HEK293T (cell line): ENCODE measurements at regions not wholly inside any gene's neighbourhood (a gene's known extent, or its start where the extent isn't known, plus 50 kb on each side); places are given as distances from the start of the nearest gene placed in this dataset.

Source experiments
- CTCF ChIA-PET: fragments of 350-600 bp; formaldehyde crosslinking; extraction: SDS; loops from one replicate; lab custom pipeline; 2021; ENCODE audit warnings: antibody characterized with exemption, inconsistent platforms; lab: Yijun Ruan, JAX
- POLR2A ChIA-PET: fragments of 350-600 bp; formaldehyde crosslinking; extraction: SDS; loops from one replicate; lab custom pipeline; 2020; ENCODE audit warnings: antibody characterized with exemption, inconsistent platforms; lab: Yijun Ruan, JAX
- DNase-seq: peaks from one replicate; pipeline ENCODE4 v3.0.0; 2012; ENCODE audit warnings: mixed read lengths; ENCODE audit errors: extremely low spot score
- ARNT ChIP-seq: fragments of 450-650 bp; IDR thresholded peaks from 2 replicates; pipeline ENCODE4 v1.6.1; 2017; ENCODE audit warnings: mild to moderate bottlenecking
- BHLHE40 ChIP-seq: fragments of 450-650 bp; IDR thresholded peaks from 2 replicates; pipeline ENCODE4 v1.6.1; 2016; ENCODE audit warnings: mild to moderate bottlenecking, moderate library complexity, borderline replicate concordance
- CTBP1 ChIP-seq: fragments of 450-650 bp; IDR thresholded peaks from 2 replicates; pipeline ENCODE4 v1.6.1; 2016; ENCODE audit warnings: borderline replicate concordance
- ELF4 ChIP-seq: fragments of 450-650 bp; IDR thresholded peaks from 2 replicates; pipeline ENCODE4 v1.6.1; 2017; ENCODE audit warnings: antibody characterized with exemption
- FOXA1 ChIP-seq: fragments of 450-650 bp; IDR thresholded peaks from 2 replicates; pipeline ENCODE4 v1.6.1; 2016; ENCODE audit warnings: mild to moderate bottlenecking
- FOXK2 ChIP-seq: fragments of 450-650 bp; IDR thresholded peaks from 2 replicates; pipeline ENCODE4 v1.6.1; 2016; ENCODE audit warnings: mild to moderate bottlenecking
- FOXM1 ChIP-seq: fragments of 450-650 bp; IDR thresholded peaks from 2 replicates; pipeline ENCODE4 v1.6.1; 2017; ENCODE audit warnings: mild to moderate bottlenecking, borderline replicate concordance
- HDGF ChIP-seq: fragments of 450-650 bp; IDR thresholded peaks from 2 replicates; pipeline ENCODE4 v1.6.1; 2017; ENCODE audit warnings: antibody characterized with exemption, borderline replicate concordance
- L3MBTL2 ChIP-seq: fragments of 450-650 bp; conservative IDR thresholded peaks from 2 replicates; pipeline ENCODE4 v1.6.1; 2016; ENCODE audit warnings: mild to moderate bottlenecking
- LEF1 ChIP-seq: fragments of 450-650 bp; IDR thresholded peaks from 2 replicates; pipeline ENCODE4 v1.6.1; 2017; ENCODE audit warnings: mild to moderate bottlenecking, borderline replicate concordance
- NFRKB ChIP-seq: fragments of 450-650 bp; IDR thresholded peaks from 2 replicates; pipeline ENCODE4 v1.6.1; 2016; ENCODE audit warnings: mild to moderate bottlenecking, moderate library complexity
- SP1 ChIP-seq: fragments of 450-650 bp; IDR thresholded peaks from 2 replicates; pipeline ENCODE4 v1.6.1; 2017
- SUZ12 ChIP-seq: fragments of 450-650 bp; IDR thresholded peaks from 2 replicates; pipeline ENCODE4 v1.6.1; 2016; ENCODE audit warnings: mild to moderate bottlenecking
- TARDBP ChIP-seq: fragments of 450-650 bp; IDR thresholded peaks from 2 replicates; pipeline ENCODE4 v1.6.1; 2016
- ZNF384 ChIP-seq: fragments of 450-650 bp; IDR thresholded peaks from 2 replicates; pipeline ENCODE4 v1.6.1; 2016
- TF ChIP-seq, protein P1 (sequence below): fragments of 450-650 bp; IDR thresholded peaks from 2 replicates; pipeline ENCODE4 v1.6.1; 2016

DNA sequence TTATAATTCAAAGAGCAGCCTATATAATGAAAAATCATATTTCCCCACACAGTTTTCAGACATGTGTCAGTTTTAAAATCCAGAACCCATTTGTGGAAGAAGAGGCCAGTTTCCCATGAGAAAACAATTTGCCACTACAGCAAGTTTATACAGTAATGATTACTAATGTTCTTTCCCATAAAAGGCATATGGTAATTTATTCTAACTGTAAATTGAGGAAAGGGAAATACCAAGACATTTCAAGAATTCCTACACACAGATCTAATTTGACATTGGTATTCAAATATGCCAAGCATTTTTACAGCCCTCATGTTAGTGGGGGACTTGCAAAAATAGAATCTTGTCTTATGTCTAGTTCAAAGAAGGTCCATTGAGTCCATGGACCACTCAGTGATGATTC is 1368.6 kb downstream of the FSTL5 start:
- ChIA-PET CTCF (no interaction called here), POLR2A (no interaction called here)
- TF ChIP-seq HDGF, result no peak
- TF ChIP-seq SUZ12, result no peak
- TF ChIP-seq FOXK2, result no peak
- no peak for TF ChIP-seq ARNT
- no peak for TF ChIP-seq BHLHE40
- TF ChIP-seq, protein P1, sequence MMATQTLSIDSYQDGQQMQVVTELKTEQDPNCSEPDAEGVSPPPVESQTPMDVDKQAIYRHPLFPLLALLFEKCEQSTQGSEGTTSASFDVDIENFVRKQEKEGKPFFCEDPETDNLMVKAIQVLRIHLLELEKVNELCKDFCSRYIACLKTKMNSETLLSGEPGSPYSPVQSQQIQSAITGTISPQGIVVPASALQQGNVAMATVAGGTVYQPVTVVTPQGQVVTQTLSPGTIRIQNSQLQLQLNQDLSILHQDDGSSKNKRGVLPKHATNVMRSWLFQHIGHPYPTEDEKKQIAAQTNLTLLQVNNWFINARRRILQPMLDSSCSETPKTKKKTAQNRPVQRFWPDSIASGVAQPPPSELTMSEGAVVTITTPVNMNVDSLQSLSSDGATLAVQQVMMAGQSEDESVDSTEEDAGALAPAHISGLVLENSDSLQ, result no peak
- TF ChIP-seq SP1, result no peak
- no peak for DNase-seq

DNA sequence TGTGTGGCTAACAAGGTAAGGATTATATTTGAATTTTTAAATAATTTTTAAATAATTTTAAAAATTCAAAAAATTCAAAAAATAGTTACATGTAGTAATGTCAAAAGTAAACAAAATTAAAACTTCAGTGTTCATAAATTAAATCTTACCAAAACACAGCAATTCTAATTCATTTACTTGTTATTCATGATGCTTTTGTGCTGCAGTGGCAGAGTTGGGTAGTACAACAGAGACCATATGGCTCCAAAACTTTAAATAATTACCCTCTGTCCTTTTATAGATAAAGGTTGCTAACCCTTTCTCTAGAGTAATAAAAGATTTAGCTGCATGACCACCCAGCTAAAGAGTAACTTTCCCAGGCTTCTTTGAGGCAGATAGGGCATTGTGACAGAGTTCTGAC is 1355.6 kb downstream of the FSTL5 start:
- no peak for DNase-seq
- POLR2A ChIA-PET, result no interaction called here
- CTCF ChIA-PET, result no interaction called here
- no peak for TF ChIP-seq HDGF
- no peak for TF ChIP-seq FOXA1
- TF ChIP-seq SP1, result no peak
- TF ChIP-seq, protein P1, result no peak
- no peak for TF ChIP-seq SUZ12

DNA sequence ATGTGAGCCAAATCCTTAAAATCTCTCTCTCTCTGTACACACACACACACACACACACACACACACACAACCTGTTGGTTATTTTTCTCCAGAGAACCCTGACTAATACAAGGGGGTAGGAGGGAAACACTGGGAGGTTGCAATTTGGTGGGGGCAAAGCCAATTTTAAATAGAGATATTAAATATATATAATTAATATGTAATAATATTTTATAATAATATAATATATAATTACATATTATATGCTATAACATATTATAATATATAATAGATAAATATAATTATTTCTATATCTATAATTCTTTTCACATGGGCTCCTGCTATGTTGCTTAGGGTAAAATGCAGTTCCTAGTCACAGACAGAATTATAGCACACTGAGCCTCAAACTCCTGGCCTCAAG is 1354.2 kb downstream of the FSTL5 start:
- DNase-seq, result no peak
- ChIA-PET POLR2A (no interaction called here), CTCF (no interaction called here)
- no peak for TF ChIP-seq ELF4
- no peak for TF ChIP-seq FOXA1
- TF ChIP-seq L3MBTL2, result no peak
- TF ChIP-seq NFRKB, result no peak
- no peak for TF ChIP-seq ZNF384
- no peak for TF ChIP-seq BHLHE40
- TF ChIP-seq SUZ12, result no peak
- TF ChIP-seq, protein P1, result no peak
- TF ChIP-seq FOXM1, result no peak
- no peak for TF ChIP-seq LEF1
- no peak for TF ChIP-seq ARNT
- no peak for TF ChIP-seq HDGF
- TF ChIP-seq SP1, result no peak

DNA sequence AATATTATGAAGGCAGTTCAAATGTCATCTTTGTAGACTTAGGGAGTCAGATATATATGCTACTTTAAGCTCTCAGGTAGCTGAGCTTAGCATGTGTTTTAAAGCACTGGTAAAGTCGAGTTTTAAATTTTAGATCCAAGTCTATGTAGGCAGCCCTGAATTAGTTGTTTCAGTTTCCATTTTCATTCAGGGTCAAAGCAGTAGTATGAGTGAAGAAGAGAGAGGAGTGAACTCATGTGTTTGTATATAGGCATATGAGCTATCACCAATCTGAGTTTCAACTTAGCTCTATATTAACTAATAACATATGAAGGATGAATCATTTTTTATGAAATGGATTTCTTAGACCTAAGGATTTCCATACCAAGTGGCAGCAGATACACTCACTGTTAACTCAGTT is 1353.4 kb downstream of the FSTL5 start:
- ChIA-PET POLR2A (no interaction called here), CTCF (no interaction called here)
- TF ChIP-seq FOXA1 (no peak), NFRKB (no peak), BHLHE40 (no peak), HDGF (no peak), ARNT (no peak), TARDBP (no peak), ZNF384 (no peak), FOXK2 (no peak), SUZ12 (no peak)
- TF ChIP-seq, protein P1, result no peak
- no peak for DNase-seq

DNA sequence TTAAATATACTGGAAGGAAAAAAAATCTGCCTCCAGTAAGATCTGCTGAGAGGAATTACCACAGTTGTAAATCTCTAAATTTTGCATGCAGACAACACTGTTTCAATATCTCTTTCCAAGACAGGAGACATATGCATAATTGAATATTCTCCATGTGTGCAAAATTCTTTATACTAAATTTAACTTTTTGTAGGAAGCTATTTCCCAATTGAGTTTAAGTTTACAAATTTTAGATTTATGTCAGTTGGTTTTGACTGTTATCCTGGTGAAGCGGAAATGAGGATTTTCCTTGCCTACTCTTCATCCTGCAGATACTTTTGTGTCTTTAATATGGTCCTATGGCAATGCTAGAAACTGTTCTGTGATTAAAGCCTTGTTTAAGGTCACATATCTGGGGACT is 1352.9 kb downstream of the FSTL5 start:
- POLR2A ChIA-PET, result no interaction called here

DNA sequence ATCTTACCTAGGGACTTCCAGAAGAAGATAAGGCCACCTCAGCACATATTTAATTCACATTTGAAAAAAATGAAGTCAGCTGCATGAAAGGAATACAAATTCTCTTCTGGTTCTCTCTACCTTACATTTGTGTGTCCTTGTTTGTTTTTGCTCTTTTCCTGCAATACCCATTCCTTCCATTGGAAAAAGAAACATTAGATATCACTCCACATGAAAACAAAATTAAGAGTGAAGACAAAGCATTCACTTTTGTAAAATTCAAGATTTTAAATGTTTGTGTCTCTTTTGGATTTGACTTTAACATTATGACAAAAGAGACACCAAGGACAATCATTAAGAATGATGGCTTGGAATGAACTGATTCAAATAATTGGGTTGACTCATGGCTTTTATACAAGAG is 1351.8 kb downstream of the FSTL5 start:
- CTCF ChIA-PET, result no interaction called here
- TF ChIP-seq L3MBTL2, result no peak
- TF ChIP-seq FOXK2, result no peak
- no peak for TF ChIP-seq CTBP1
- no peak for TF ChIP-seq SP1
- no peak for TF ChIP-seq SUZ12
- no peak for TF ChIP-seq TARDBP
- TF ChIP-seq ELF4, result no peak
- no peak for TF ChIP-seq LEF1
- no peak for TF ChIP-seq NFRKB
- no peak for TF ChIP-seq HDGF
- TF ChIP-seq FOXA1, result no peak
- TF ChIP-seq, protein P1, result no peak
- TF ChIP-seq ZNF384, result no peak
- no peak for TF ChIP-seq FOXM1
- TF ChIP-seq BHLHE40, result no peak
- no peak for TF ChIP-seq ARNT
- no peak for DNase-seq
- POLR2A ChIA-PET, result no interaction called here

More for the DNA sequence above, 1352.9 kb downstream of the FSTL5 start:
- CTCF ChIA-PET, result no interaction called here
- DNase-seq, result no peak
- TF ChIP-seq FOXM1 (no peak), SP1 (no peak), ELF4 (no peak), ZNF384 (no peak), TARDBP (no peak), L3MBTL2 (no peak), BHLHE40 (no peak), CTBP1 (no peak), ARNT (no peak), LEF1 (no peak), NFRKB (no peak), SUZ12 (no peak), FOXK2 (no peak)
- TF ChIP-seq, protein P1, result no peak
